HG03135 (cell line): ENCODE measurements at regions not wholly inside any gene's neighbourhood (a gene's known extent, or its start where the extent isn't known, plus 50 kb on each side); places are given as distances from the start of the nearest gene placed in this dataset.

ENCODE experiments used
- ATAC-seq: cut with Tn5 transposase; IDR thresholded peaks from one replicate; pipeline ENCODE4 v1.9.1; 2021; ENCODE audit warnings: mild to moderate bottlenecking, moderate library complexity; ENCODE audit not compliant: unreplicated experiment

DNA sequence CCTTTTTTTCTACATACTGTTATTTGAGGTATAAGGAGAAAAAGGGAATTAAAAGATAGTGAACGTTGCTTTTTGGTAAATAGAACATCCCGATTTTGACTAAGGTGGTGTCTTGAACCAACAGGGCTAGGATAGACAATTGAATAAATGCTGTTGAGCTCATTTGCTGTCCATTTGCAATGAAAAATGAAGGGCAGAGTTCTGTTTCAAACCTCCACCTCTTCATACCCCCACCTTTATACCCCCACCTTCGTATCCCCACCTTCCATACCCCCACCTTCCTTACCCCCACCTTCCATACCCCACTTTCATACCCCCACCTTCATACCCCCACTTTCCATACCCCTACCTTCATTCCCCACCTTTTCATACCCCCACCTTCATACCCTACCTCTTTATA lies 93.4 kb upstream of the NAA20 start:
- ATAC-seq, result no peak

DNA sequence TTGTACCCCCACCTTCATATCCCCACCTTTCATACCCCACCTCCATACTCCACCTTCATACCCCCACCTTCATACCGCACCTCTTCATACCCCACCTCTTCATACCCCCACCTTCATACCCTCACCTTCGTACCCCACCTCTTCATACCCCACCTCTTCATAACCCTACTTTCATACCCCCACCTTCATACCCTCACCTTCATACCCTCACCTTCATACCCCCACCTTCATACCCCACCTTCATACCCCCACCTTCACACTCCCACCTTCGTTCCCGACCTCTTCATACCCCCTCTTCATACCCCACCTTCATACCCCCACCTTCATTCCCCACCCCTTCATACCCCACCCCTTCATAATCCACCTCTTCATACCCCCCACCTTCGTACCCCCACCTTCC lies 92.9 kb upstream of the NAA20 start:
- ATAC-seq, result no peak

DNA sequence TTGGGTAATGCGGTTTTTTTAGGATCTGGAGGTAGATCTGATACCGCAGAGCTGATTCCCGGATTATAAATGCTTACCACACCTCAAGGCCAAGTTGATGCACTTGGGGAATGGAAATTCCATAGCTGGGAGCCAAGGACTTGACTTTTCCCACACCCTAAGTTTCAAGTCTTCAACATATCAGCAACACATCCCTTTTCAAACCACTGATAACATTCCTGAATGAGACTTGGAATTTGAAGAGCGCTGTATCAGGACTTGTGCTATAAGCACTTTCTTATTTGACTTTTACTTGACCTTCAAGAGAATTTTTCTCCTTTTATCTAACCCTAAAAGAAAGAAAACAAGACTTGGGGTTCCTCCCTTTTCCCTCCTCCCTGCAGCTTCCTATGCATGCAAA lies 90.6 kb upstream of the NAA20 start:
- ATAC-seq, result no peak

DNA sequence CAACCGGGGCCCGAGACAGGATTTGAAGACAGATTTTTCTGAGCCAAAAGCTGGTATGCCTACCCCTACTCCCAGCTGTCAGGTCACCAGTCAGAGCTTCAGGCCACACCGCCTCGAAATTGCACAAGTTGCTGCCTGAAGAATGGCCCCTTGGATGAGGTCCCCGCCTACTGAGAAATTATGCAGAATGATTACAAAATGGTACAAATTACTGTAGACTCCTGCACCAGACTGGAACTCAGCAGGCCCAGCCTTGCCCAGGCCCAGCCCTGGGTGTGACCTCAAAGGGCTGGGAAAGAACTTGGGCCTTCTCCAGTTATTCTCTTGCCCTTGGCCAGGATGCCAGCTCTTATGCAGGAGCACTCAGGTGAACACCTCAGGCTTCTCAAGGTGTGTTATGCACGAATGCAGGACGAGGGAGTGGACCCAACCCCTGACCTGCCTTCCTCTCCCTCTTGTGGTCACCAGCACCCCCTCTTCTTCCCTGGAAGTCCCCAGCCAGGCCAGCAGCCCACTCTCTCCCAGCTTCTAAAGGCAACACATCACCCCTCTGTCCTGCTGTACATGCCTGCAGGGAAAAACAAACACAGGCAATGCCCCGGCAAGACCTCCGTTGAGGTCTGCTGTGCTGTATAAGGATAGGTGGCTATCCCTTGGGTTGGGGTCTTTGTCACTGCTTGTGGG lies 88.7 kb upstream of the NAA20 start:
- no peak for ATAC-seq

DNA sequence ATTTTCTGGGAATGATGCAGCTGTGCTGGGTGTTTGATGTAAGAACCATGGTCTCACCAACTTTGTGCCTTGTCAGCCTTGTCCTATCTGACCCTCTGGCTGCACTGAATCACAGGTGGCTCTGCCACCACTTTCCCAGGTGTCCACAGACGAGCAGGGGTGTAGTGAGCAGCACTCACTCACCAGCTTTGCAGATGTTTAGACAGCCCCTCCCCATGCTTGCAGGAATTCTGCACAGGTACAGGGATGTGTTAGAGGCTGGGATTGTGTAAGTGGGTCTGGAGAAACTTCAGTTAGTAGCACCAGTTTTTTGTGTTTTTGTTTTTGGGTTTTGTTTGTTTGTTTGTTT lies 88.2 kb upstream of the NAA20 start:
- no peak for ATAC-seq

DNA sequence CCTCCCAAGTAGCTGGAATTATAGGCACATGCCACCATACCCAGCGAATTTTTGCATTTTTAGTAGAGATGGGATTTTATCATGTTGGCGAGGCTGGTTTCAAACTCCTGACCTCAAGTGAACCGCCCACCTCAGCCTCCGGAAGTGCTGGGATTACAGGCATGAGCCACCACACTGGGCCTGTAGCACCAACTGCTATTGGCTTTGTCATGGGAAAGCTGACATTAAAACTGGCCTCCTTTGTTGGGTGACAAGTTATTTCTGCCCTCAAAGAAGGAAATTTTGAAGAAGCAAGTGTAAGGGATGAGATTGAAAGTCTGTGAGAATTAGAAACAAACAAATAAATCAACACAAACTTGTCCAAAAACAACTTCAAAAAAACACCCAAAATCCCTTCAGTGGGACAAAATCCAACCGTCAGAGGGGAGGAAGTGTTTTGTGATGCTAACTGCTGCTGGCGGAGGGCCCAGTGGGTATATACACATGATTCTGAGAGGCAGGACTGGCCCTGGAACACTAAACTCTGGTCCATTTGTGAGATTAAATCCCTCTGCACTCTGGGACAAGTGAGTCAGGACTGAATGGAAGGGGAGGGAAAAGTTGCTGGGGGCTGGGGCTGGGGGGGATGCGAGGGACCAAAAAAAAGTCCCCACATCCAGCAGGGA lies 87.5 kb upstream of the NAA20 start:
- no peak for ATAC-seq

DNA sequence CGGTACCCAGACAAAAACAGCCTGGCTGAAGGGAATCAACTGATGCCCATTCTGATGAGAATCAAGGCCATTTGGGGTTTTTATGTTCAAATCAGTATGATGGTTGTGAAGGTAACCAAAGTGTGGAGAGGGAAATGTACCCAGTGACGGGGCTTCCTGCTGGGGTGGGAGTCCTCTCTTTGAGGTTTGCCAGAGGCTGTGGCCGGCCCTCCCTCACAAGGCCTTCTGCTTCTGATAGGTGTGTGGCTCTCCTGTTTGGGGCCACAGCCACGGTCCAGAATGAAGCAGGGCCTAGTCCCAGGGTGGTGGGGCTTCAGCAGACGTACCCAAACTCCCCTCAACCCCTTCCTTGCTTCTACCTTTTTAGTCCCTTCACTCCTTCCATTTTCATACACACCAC lies 86.7 kb upstream of the NAA20 start:
- ATAC-seq, result no peak

DNA sequence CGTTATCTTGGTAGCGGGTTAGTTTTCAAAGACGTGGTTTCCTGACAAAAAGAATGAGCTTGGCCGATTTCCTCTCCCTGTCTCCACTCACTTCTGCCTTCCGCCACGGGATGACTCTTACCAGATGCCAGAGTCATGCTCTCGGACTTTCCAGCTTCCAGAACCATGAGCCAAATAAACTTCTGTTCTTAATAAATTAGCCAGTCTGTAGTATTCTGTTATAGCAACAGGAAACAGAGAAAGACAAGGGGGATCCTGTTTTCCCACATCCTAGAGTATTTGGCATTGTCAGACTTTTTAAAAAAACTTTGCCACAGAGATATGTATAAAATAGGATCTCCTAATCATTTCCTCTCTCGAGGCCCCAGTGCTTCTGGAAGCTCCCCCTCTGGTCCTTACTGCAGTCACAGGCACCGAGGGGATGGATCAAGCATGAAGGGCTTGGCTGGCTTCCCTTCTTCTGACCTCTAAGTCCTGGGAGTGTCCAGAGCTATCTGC lies 84.9 kb upstream of the NAA20 start:
- ATAC-seq, result no peak

DNA sequence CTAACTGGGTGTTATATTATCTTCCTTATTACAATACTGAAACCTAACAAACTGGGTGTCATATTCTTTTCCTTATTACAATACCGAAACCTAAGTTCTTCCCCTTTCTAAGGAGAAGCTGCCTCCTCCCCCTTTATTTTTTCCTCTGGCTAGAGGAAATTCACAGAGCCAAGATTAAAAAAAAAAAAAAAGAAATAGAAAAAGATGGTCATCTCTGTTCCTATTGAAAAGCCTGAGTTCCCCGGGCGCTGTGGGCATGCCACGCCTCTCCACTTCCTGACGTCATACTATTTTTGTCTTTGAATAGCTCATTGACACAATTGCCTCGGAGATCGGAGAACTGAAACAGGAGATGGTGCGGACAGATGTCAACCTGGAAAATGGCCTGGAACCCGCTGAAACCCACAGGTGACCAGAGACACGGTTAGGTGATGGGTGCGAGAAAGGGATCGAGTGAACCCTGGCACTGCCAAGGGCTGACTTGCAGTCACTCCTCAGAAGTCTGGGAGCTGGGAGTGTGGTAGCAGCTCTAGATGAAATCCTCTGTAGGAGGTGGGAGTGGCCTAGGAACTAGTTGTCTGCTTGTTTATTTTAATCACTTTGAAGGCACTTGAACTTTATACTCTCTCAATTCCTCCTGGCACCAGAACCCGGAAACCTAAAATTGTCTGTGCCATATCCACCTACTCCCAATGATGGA lies 82.2 kb upstream of the NAA20 start:
- no peak for ATAC-seq

DNA sequence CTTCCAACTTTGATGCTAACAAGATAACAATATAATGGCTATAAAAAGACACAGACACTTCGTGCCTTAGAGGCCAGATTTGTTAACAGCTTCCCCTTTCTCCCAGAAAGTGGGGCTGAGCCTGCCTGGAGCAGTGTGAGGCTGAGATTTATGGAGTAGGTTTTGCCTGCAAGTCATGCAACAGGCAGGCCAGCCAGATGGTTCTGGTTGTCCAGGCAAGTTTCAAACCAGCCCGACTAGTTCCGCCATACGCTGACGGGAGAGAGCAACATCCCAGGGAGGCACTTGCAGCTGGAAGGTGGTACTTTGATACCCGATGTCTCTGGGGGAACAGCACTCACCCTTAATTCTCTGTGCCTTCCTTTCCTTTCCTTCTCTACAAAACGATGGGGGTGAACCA lies 81.3 kb upstream of the NAA20 start:
- no peak for ATAC-seq

DNA sequence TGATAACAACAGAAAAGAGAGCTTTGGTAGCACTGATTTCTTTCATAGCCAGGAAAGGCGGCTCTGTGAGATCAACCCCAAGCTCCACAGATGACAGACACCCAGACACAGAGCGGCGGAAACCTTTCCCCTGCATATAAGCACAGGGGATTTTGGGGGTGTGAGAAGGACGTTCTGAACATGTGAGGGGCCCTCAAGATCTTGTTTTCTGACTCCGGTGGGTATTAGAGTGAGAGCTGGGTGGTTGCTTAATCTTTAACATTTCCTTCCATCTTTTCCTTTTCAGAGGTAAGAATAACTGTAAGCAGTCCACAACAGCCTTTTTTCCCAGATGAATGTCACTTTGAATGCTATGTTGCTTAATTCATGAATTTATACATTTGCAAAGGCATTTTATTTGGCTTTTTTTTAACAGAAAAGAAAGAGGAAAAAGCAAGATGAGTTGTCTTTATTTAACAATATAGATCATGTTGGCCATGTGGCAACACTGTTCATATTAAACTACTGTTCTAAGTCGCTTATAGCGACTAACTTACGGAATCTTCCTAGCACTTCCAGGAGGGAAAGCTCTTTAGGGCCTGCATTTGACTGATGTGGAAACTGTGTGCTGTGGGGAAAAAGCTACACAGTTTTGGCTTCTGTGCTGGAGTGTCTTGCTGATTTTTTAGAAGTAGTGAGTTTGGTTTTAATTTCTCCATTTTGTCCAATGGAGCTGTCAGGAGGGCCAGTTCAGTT lies 80.5 kb upstream of the NAA20 start:
- ATAC-seq, result no peak

DNA sequence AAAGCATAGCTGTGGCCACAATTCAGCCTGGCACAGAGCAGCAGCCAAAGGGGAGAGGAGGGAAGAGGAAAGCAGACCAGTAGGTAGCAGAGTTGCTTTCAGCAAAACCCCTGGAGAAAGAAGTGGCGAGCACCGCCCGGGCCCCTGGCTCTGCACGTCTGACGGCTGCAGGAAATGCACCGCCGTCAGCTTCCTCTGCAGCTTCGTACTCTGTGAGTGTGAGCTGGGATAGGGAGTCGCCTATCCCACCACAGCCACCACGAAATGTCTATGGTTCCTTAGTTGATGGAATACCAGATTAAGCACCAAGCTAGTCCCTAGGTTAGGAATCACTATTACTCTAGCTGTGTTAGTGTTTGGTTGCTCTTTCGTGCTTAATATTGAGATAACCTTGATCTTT lies 79.9 kb upstream of the NAA20 start:
- peak; percentile 27 for ATAC-seq

DNA sequence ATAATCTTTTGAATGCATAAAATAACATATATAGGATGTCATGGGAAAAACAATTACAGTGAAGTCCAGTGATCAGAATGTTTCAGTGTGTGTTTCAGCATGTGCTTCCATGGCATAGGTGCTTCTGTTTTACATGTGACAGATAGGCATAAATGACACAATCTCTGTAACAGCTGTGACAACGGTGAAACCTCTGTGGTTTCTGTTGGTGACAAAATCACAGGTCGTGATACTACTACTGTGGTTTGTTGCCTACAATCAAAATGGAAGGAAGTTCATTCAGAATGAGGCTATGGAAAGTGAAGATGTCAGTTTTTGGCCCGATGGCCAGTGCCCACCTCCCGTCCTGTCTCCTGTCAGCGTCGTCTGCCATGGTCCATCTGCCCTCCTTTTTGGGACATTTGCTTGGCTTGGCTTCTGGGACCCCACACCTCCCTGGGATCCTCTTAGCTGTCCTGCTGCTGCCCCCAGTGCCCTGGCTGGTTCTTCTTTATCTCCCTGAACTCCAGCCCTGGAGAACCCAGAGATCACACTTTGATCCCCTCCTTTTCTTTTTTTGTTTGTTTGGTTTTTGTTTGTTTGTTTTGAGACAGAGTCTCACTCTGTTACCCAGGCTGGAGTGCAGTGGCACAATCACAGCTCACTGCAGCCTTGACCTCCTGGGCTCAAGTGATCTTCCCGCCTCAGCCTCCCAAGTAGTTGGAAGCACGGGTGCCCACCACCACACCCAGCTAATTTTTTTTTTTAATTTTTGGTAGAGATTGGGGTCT lies 79.3 kb upstream of the NAA20 start:
- peak; percentile 66 for ATAC-seq

DNA sequence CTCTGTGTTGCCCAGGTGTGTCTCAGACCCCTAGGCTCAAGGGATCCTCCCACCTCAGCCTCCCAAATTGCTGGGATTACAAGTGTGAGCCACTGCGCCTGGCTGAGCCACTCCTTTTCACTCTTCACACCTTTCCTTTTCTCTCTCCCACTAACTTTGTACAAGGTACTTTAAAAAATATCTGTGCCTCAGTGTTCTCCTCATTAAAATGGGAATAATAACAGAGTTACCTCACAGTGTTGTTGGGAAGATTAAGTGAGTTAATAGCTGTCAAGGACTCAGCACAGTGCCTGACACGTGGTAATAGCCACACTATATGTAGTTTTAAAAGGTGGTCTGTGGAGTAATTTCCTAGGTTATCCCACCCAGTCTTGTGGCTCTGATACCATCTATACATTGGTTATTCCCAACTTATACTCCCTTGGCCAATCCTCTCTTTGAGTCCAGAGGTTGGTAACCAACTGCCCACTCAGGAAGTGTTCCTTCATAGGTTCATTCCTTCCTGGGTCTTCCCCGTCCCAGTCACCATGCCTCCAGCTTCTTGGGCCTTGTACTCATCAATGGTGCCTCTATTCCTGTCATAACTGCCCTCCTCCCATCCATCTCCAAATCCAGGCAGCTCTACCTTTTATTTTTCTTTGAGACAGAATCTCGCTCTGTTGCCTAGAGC lies 78.6 kb upstream of the NAA20 start:
- no peak for ATAC-seq

DNA sequence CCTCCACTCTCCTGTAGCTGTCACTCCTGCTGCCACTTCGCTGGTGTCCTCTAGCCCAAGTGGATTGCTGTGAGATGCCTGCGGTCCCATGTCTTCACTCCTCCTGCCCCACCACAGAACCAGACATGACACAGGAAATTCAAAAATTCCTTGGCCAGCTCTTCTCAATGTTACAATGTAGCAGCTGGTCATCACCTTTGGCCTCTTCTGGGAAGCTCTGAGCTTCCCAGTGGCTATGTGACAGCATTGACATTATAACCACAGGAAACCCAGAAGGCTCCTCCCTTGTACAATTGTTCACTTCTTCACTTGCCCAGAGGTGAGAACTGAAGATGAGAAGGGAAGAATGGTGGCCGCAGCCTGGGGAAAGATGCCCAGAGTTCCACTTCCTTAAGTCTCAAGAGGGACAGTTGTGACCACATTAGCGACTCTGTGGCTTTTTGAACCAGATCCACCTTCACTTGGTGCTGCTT lies 76.1 kb upstream of the NAA20 start:
- ATAC-seq, result no peak

DNA sequence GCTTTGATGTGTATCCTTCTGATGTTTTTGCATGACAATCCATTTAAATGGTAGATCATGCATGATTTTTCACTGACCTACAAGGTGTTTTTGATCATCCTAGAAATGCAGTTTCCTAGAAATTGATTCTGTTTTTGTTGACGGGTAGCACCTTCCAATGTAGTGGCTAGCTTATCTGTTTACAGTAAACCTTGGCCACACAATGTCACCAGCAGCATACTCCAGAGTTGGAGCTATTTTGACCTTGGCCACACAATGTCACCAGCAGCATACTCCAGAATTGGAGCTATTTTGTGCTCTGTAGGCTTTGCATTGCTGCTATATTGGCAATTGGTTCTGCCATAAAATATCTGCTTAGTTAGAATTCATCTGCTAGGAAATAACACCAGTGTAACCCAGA lies 74.6 kb upstream of the NAA20 start:
- ATAC-seq, result no peak

DNA sequence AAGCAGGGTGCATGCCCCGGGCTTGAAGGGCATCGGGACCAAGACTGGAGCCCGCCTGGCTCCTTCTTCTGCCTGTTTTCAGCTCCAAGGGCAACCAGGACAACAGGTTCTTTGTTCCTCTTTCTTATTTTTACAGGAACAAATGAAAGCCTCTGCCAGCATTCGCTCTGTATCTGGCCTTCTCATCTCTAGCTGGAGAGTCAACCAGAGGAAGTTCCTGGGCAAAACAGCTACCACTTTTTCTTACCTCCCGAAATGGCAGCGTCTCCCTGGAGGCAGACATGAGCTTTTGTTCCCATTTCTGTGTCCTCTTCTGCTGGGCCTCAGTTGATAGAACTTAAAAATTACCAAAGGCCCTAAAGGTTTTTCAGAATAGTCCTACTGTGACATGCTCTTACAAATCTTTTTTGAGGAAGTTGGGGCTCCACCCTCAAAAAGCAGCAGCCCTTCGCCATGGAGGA lies 74.1 kb upstream of the NAA20 start:
- no peak for ATAC-seq

DNA sequence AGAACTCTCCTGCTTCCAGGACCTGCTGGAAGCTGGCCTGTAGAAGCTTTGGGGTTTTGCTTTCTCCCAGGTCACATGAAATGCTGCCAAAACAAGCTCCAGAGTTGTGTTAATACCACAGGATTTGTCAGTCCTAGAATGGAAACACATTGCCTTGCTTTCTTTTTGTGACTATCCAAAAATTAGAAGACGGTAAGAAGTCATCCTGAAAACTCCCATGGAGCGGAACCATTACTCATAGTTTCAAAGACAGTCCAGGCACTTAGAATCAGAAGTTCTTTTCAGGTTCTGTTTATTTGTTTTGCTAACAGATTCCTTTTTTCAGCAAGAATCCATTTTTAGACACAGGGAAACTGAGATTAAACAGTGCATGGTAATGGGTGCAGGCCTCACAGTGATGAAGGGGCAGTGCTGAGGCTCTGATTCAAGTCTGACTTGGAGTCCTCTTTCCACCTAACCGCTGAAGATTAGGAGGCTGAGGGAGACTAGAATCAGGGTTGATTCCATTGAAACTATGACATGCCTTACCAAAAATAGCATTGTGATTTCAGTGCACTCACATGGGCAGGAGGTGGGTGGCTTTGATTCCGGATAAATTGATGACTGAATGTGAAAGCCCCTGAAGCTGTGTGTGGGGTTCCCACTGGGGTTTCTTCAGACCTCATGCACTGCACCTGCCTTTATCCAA lies 72.2 kb upstream of the NAA20 start:
- ATAC-seq, result no peak
